ENCODE measurements at regions not wholly inside any gene's neighbourhood (a gene's known extent, or its start where the extent isn't known, plus 50 kb on each side); places are given as distances from the start of the nearest gene placed in this dataset.

GRCh38 chr6:155654474-155654873 is 198.8 kb upstream of the NOX3 start:
- TF ChIP-seq, protein P1, sequence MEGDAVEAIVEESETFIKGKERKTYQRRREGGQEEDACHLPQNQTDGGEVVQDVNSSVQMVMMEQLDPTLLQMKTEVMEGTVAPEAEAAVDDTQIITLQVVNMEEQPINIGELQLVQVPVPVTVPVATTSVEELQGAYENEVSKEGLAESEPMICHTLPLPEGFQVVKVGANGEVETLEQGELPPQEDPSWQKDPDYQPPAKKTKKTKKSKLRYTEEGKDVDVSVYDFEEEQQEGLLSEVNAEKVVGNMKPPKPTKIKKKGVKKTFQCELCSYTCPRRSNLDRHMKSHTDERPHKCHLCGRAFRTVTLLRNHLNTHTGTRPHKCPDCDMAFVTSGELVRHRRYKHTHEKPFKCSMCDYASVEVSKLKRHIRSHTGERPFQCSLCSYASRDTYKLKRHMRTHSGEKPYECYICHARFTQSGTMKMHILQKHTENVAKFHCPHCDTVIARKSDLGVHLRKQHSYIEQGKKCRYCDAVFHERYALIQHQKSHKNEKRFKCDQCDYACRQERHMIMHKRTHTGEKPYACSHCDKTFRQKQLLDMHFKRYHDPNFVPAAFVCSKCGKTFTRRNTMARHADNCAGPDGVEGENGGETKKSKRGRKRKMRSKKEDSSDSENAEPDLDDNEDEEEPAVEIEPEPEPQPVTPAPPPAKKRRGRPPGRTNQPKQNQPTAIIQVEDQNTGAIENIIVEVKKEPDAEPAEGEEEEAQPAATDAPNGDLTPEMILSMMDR (IDR thresholded peaks at IDR 0.05; ENCODE audit: insufficient read depth, low read length) = no peak
- TF ChIP-seq GABPA (IDR thresholded peaks at IDR 0.05; ENCODE audit: low read depth) (no peak), POLR2AphosphoS5 (IDR thresholded peaks at IDR 0.05; ENCODE audit: low read depth) (no peak)
